ENCODE measurements at regions not wholly inside any gene's neighbourhood (a gene's known extent, or its start where the extent isn't known, plus 50 kb on each side); places are given as distances from the start of the nearest gene placed in this dataset.
"Not testable (repeated sequence)": the region's sequence is repeated elsewhere in the genome, so short reads cannot be mapped to it uniquely, and the experiment has no call there.

DNA sequence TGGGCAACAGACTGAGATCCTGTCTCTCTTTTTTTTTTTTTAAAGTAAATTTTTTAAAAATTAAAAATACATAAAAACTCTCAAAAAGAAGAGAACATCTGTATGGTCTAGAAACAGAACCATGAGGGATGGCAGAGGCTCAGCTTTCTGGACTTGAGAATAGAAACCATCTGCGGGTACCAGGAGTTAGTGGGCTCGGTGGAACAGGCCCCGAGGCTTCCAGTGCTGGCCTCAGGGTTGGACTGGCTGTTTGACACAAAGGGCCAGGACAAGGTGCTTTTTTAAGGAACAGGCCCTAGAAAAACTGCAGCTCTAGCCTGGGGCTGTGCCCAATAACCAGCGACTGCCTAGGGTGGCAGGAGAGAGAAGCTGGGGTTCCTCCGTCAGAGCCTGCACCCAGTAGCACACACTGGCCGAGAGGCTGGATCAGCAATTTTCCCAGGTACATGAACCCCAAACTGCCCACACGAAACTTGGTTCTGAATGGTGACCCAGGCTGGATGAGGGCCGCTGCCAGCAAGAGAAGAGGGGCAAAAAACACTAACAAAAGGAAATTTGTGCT, 131.0 kb upstream of the OLIG3 start:
- no peak for DNase-seq

DNA sequence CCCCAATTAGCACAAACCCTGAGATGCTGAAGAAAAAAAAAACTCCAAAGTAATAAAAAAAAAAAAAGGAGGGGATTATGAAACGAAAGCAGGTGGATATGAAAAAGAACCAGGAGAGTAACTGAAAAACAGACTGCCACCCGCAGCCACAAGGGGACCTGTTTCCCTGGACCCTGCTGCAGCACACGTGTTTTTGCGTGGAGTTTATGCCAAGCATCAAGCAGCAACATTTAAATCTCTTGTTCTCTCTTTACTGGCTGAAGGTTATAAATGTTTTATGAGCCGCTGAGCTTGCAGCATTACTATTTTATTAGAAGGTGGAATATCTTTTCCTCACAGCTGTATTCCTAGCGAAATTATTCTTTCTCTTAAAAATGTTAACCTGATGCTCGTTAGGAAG, 131.6 kb upstream of the OLIG3 start:
- no peak for DNase-seq

DNA sequence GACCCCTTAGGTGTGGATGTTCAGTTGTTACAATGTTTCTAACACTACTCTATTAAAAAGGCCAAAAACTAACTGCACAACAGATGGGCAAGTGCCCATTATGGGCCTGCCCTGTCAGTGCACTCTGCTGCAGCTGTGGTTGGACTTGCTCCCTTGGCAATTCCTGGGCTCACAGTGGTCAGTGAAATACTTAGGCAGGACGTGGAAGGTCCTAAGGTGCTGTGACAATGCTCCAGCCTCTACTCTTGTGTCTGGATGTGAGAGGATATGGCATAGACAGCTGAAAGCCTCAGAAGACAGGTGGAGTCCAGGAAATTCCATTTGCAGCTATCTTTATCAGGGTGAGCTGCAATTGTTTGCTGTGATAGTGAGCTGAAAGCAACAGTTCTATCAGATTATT, 136.5 kb upstream of the OLIG3 start:
- no peak for DNase-seq

DNA sequence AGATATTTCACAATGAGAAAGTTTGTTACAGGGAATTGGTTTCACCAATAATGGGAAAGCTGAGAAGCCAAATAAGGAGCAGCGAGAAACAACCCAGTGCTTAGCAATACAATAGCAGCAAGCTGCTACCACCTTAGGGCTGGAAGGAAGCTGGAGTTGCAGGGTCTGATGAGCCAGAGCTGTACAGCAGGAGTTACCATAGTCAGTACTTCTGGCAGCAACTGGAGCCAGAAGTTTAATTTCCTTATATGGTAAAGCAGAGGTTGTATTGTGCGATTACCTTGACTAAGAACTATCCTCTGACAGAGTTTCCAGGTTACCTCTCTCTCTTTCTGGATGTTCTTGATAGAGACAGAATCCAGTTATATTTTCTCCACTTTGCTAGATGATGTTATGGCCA, 137.1 kb upstream of the OLIG3 start:
- DNase-seq, result no peak

DNA sequence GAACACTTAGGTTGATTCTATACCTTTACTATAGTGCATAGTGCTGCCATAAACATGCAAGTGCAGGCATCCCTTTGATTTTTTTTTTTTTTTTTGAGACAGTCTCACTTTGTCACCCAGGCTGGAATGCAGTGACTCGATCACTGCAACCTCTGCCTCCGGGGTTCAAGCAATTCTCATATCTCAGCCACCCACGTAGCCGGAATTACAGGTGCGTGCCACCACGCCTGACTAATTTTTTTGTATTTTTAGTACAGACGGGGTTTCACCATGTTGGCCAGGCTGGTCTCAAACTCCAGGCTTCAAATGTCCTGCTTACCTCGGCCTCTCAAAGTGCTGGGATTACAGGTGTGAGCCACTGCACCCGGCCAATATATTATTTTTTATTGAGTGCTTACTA, 140.0 kb upstream of the OLIG3 start:
- not testable (repeated sequence) for DNase-seq

DNA sequence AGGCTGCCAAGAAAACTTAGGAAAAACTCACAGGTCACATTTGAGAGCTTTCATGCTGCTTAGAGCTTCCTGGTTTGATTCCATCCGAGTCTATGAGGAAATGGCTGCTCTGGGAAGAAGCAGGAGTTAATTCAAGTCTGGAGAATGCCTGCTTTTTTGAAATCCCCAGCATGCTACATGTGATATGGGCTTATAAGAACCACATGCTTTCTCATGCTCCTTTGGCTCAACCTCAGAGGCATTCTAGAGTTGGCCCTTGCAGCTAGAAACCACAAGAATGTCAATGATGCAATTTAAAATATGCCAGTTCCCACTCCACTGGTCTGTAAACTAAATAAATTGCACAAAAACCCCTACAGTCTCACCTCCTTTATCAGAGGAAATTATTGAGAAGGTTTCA, 142.9 kb upstream of the OLIG3 start:
- no peak for DNase-seq

DNA sequence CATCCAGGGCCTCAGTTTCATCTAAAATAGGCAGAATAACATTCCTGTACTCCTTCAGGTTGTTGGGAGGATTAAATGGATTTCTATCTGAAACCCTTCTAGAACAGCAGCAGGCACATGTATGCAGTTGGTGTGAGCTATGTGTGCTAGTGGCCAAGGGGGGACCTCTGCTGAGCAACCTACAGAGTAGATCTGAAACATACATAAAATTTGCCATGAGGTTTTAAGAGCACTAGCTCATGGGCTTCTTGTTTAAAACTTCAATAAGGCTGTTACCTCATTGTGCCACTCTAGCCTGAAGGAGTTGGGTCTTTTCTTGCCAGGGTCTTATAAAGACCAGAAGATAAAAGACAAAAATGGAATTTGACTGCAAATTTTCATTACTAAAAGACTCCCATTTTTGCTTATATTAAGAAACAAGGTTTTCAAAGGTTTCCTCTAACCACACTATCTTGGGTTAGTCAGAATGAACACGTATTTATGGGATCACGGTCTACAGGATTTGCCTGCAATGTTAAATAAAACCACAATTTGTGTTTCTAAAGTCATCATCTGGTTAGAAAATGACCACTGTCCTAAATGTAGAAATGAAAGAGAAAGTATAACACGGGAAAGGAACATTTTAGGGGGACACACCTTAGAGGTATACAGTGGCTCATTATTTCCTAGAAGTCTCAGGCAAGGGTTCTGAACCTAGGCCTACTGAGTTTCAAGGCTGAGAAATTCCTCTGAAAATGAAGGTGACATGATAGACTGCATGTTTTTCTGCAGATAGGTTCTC, 144.9 kb upstream of the OLIG3 start:
- DNase-seq, result no peak

DNA sequence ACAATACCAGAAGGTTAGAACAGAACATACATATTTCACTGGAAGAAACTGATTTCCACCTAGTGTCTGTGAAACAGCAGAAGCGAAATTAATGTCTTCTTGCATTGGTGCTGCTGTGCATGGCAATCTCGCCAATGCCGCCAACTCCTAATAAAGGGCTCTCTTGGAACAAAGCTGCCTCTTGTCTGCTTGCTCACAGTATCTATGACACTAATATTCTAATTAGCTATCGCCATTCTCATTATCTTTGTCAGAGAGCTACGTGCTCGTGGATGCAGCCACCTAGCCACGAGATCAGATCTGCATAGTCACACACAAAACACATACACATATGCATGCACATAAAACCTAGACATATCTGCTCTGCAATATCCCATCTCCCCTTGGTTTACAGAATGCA, 145.9 kb upstream of the OLIG3 start:
- DNase-seq, result no peak

DNA sequence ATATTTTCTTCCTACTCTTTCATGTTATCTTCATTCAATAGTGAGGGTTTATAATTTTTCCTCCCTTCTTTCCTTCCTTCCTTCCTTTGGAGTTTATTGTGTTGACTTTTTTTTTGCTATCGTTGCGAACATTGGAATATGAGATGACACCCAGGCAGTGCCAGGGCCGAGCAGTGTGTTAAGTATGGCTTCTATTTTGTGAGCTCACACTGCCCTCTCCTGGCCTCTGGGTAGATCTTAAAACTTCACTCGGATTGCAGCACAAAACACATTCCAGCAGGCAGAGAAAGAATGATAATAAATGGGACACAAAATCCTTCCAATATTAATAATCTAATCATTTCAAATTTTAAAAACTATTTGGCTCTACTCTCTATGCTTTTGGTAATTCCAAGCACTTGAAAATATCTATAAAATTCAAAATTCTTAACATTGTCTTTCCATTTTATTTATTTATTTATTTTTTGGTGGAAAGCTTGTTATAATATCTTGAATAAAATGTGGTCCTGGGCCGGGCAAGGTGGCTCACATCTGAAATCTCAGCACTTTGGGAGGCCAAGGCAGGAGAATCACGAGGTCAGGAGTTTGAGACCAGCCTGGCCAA, 147.4 kb upstream of the OLIG3 start:
- DNase-seq, result peak; percentile 24

DNA sequence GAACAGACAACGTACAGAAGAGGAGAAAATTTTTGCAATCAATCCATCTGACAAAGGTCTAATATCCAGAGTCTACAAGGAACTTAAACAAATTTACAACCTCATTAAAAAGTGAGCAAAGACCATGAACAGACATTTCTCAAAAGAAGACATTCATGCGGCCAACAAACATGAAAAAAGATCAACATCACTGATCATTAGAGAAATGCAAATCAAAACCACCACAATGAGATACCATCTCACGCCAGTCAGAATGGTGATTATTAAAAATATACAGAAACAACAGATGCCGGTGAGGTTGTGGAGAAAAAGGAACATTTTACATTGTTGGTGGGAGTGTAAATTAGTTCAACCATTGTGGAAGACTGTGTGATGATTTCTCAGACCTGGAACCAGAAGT, 149.0 kb upstream of the OLIG3 start:
- DNase-seq, result not testable (repeated sequence)

DNA sequence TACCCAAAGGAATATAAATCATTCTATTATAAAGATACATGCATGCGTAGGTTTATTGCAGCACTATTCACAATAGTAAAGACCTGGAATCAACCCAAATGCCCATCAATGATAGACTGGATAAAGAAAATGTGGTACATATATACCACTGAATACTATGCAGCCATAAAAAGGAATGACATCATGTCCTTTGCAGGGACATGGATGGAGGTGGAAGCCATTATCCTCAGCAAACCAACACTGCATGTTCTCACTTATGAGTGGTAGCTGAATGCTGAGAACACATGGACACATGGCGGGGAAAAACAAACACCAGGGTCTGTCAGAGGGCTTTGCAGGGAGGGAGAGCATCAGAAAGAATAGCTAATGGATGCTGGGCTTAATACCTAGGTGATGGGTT, 149.4 kb upstream of the OLIG3 start:
- not testable (repeated sequence) for DNase-seq

DNA sequence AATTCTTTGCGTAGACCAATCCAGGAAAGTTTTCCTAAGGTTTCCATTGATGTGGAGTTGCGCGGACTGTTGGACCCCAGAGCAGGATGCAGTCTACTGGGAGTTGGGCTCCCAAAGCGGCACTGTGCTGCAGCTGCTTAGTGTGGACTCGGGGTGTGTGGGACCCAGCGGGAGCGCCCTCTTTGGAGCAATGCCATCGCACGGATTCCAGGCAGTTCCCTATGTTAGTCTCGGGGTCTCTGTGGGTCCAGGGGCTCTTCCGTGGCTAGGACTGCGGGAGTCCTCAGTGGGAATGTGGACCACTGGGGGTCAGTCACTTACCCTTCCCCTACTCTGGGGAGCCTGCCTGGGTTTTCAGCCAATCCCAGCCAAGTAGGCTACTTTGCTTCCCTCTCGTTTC, 151.7 kb upstream of the OLIG3 start:
- DNase-seq, result no peak

DNA sequence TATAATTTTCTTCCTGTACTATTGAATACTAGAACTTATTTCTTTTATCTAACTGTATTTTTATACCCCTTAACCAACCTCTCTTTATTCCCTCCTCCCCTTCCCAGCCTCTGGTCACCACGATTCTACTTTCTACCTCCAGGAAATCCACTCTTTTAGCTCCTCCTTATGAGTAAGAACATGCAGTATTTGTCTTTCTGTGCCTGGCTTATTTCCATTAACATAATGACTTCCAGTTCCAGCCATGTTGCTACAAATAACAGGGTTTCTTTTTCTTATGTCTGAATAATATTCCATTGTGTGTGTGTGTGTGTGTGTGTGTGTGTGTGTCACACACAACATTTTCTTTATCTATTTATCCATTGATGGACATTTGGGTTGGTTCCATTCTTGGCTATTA, 152.3 kb upstream of the OLIG3 start:
- DNase-seq, result no peak

DNA sequence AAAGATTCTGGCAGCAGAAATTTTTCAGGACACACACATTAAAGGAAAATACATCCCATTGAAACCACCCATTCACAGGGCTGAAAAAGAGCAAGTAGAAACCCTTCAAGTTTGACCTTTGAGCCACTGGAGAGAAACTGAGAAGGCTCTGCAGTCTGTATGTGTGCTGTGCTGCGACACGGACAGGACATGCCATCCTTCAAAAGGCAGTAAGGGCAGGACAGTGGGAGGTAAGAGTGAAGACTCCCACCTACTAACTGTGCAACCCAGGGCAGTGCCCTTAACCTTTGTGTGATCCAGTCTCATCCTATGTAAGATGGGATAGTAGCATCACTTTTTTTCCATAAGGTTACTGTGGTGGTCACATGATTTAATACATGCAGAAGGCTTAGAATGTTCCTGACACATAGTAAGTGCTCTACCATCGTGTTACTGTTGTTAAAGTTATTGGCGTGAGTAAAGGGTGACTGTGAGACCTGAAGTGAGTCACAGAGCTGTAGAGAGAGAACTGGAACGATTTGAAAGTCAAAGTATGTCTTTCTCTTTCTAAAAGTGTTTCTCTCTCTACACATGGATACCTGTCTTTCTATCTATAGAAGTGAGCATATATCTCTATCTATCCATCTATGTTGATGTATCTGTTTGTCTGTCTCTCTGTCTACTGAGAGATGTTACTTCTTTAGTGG, 153.7 kb upstream of the OLIG3 start:
- DNase-seq, result no peak

DNA sequence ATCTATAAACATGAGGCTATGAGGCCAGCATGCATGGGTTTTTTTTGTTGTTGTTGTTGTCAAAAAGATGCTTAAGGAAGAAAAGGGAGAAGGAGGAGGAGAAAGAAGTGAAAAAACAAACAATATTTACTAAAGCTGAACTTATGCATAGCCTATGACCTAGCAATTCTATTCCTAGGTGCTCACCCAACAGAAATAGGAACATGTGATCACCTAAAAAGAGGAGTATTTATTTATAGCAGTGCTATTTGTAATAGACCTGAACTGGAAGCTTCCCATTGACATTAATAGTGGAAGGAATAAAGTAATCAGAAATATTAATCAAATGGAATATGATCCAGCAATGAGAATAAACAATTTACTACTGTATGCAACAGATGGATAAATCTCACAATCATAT, 156.5 kb upstream of the OLIG3 start:
- no peak for DNase-seq

DNA sequence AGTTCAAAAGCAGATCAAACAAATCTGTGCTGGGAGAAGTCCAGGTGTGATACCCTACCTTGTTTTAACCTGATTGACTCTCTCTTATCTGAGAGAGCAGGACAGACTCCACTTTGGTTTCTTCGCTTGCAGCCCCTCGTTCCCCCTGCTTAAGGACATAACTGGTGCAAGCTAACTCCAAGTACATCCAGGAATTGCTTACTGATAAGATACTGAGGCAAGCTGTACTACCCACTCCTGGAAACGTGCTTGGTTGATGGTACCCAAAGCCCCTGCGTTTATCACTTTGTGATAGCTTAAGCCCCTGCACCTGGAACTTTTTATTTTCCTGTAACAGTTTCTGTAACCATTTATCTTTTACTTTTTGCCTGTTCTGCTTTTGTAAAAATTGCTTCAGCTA, 157.0 kb upstream of the OLIG3 start:
- DNase-seq, result no peak

DNA sequence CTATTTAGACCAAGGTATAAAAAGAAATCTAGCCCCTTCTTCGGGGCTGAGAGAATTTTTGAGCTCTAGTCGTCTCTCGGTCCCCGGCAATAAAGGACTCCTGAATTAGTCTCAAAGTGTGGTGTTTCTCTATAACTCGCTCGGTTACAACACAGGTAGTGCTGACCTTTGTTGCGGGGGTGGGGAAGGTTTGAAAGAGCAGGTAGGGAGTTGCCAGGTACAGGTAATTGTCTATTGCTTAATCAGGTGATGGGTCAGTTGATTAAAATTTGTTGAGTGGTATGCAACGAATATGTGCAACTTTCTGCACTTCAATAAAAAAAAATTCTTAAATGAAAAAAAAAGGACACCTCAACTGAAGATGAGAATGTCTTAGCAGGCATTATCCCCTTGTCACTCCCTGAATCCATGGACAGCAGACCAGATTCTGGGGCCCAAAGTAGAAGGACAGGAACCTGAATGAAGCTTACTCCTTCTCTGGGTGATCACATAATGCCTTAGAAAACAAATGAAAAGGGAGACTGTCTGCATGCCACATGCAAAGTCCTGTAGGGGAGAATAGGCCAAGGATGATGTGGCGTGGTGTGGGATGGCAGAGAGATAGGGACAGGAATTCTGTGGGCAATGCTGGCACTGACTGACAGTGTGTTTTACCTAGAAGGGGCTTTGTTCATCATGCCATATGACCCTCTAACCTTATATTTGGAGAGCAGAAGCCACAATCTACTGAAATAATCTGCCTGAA, 157.6 kb upstream of the OLIG3 start:
- DNase-seq, result no peak

DNA sequence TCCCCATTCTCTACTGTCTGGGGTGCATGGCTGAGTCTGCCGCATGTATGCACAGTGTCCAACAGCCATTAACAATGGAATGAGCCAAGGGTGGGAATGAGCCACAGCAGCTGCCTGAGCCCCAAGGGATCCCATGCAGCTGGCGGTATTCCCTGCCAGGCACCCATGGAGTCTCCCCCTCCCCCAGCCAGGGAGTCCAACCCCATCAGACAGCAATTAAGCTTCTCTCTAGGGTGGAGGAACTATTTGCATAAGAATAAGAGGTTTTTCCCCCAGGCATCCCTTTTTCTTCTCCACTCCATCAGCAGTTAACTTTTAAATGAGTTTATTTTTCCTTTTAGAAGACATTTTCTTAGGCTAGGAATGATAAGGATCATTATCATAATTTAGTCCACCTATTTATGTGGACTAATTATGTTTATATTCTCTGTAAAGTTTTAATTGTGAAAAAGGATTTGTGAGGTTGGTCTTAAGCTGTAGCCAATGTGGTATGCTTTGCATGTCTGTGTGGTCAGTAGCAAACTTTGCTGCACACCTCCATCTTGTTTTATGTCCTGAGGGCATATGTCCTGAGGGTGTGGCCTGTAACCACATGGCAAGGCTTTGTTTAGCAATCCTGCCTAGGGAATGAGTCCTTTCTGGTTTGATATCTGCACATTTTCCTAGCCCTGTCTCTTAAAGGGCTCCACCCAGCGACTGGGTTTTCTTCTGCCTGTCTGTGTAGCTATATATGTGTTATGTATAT, 158.9 kb upstream of the OLIG3 start:
- no peak for DNase-seq

DNA sequence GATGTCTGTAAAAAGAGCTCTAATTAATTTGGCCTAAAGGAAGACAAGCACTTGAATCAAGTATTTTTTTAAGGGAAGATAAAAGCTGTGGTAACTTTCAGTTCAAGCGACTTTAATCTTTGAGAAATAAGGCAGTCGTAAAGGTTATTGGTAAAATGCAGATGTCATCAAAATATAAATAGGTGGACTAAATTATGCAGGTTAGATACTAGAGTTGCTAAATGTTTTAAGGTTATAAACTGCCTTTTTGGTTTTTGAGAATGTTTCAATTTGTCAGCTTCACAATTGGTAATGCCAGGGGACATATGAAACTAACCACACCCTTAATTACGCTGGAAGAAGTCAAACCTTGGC, 159.5 kb upstream of the OLIG3 start:
- no peak for DNase-seq

DNA sequence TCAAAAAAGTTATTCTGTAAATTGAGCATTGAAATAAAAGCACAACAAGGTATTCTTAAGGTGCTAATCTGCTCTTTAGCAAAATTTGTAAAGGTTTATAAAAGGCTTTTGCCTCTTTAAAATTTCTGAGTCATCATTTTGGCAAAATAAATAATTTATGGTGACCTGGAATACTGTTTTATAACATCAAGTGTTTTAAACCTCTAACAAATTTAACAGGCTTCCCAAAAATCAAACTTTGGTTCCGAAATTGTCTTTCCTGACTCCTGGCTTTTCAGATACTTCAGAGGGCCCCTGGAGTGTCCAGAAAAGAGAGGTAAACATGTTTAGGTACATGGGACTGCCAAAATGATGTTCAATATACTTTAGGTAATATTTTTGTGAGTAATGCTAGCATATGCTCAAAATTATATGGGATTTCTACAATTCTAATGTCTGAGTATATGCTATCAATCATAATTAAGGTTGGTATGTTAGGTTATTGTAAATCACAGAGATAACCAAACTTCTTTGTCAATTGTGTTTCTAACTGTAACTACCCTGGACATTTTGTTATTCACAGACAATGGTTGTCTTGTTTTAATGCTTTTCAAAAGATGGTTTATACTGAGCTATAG, 160.3 kb upstream of the OLIG3 start:
- DNase-seq, result no peak

DNA sequence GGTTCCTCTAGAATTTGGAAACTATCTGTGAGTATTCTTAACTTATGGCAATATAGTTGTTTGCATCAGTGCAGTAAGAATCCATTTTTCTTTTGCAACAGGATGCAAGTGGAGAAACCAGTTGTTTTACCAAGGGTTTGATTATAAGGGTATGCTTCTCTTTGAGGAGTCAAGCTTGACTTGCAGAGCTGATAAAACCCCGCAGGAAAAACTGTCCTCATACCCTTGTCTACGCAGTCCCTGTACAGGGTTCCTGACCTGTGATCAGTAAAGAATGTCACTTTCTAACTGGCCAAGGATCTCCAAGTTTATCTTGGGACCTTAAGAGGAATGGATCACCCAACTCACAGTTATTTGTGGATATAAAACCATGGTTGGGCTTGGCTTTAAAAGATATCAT, 161.1 kb upstream of the OLIG3 start:
- no peak for DNase-seq

DNA sequence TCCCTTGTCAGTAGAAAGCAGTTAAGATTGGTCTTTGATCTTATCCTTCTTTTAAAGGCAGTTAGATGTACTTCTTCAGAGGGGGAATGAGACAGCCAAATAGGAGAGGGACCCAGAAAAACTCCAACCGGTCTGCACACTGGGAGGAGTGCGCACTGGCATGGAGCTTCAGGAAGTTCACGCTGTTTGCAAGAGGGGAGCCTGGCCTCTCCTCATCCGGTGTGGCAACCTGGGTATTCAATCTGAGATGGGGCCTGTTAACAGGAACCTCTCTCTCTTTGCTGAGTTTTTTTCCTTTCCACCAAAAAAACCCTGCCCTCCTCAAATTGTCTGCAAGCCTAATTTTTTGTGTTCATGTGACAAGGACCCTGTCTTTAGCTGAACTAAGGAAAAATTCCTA, 162.5 kb upstream of the OLIG3 start:
- no peak for DNase-seq
